Common myeloid progenitor, CD34-positive (primary cell): ENCODE measurements at regions not wholly inside any gene's neighbourhood (a gene's known extent, or its start where the extent isn't known, plus 50 kb on each side); places are given as distances from the start of the nearest gene placed in this dataset.
A peak's percentile ranks its signal among the peaks of the same experiment; 100 is the strongest.

Experiments
- CTCF ChIA-PET: fragments of 350-600 bp; sonication (Branson Sonifier 250); formaldehyde crosslinking; loops from one replicate; lab custom pipeline; 2021; ENCODE audit warnings: antibody characterized with exemption; lab: Charles Lee
- POLR2A ChIA-PET: fragments of 350-600 bp; sonication (Branson Sonifier 250); formaldehyde crosslinking; loops from one replicate; lab custom pipeline; 2021; ENCODE audit warnings: antibody characterized with exemption; lab: Charles Lee
- DNase-seq, 3 donors: peaks; one replicate each; pipeline versions ENCODE4 v3.0.0 to v3.0.0-alpha.2; 2013
- H3K27ac ChIP-seq, 2 experiments: 1 replicate in 1 of 2; 2 replicates in 1 of 2; pipeline ENCODE4 v1.7.0; 2013; ENCODE audit warnings: inconsistent platforms in 2 of 2, low read length in 2 of 2, mild to moderate bottlenecking in 2 of 2, low read depth in 1 of 2, moderate library complexity in 1 of 2; ENCODE audit not compliant: severe bottlenecking in 2 of 2, insufficient read depth in 1 of 2, poor library complexity in 1 of 2
- H3K27me3 ChIP-seq, 5 experiments: replicated peaks in 2 of 5; 1 replicate in 3 of 5; 2 replicates in 2 of 5; pipeline versions ENCODE4 v1.6.1 to v1.7.0; 2013; ENCODE audit warnings: low read length in 4 of 5, mild to moderate bottlenecking in 2 of 5, moderate library complexity in 2 of 5, inconsistent platforms in 1 of 5; ENCODE audit not compliant: insufficient read depth in 5 of 5, control insufficient read depth in 4 of 5
- H3K36me3 ChIP-seq, 4 experiments: 1 replicate in 2 of 4; 2 replicates in 2 of 4; pipeline versions ENCODE4 v1.6.1 to v1.7.0; 2013; ENCODE audit warnings: low read length in 3 of 4, control low read depth in 1 of 4, mild to moderate bottlenecking in 1 of 4; ENCODE audit not compliant: control insufficient read depth in 4 of 4, insufficient read depth in 4 of 4
- H3K4me1 ChIP-seq, 4 experiments: 1 replicate in 3 of 4; 2 replicates in 1 of 4; pipeline versions ENCODE4 v1.6.1 to v1.7.1; 2013; ENCODE audit warnings: low read length in 3 of 4, mild to moderate bottlenecking in 3 of 4, control low read depth in 1 of 4, inconsistent platforms in 1 of 4, moderate library complexity in 1 of 4; ENCODE audit not compliant: control insufficient read depth in 4 of 4, insufficient read depth in 4 of 4; ENCODE audit errors: control extremely low read depth in 1 of 4
- H3K4me3 ChIP-seq, 7 experiments: 1 replicate in 4 of 7; 2 replicates in 3 of 7; pipeline versions ENCODE4 v1.5.1 to v1.7.0; 2013; ENCODE audit warnings: mild to moderate bottlenecking in 7 of 7, low read length in 6 of 7, moderate library complexity in 6 of 7, inconsistent platforms in 2 of 7, low read depth in 2 of 7, control low read depth in 1 of 7; ENCODE audit not compliant: insufficient read depth in 4 of 7, control insufficient read depth in 1 of 7; ENCODE audit errors: extremely low read depth in 1 of 7
- H3K9me3 ChIP-seq, 5 experiments: 1 replicate in 4 of 5; 2 replicates in 1 of 5; pipeline versions ENCODE4 v1.6.1 to v1.7.1; 2013; ENCODE audit warnings: low read length in 4 of 5, mild to moderate bottlenecking in 2 of 5, inconsistent platforms in 1 of 5, low read depth in 1 of 5, moderate library complexity in 1 of 5; ENCODE audit not compliant: control insufficient read depth in 4 of 5, insufficient read depth in 2 of 5; ENCODE audit errors: control extremely low read depth in 1 of 5
- WGBS: methylation state at CpG from one replicate; pipeline ENCODE4 v1.1.5; 2013; ENCODE audit not compliant: insufficient coverage; 5-methylcytosine and 5-hydroxymethylcytosine counted together

- no peak overlapping the region for H3K4me3 ChIP-seq
- peaks cover 0 to 1% (median 0%) of the 10 kb centered on the region in 5 experiments for H3K9me3 ChIP-seq
- CTCF ChIA-PET = no interaction called here
- no peaks in the 10 kb centered on the region for H3K36me3 ChIP-seq
- no peak for DNase-seq
- 100% methylated on average over 1 of the region's 2 CpGs for WGBS
- no peak overlapping the region for H3K27ac ChIP-seq
- no peaks in the 10 kb centered on the region for H3K4me1 ChIP-seq
- POLR2A ChIA-PET = no interaction called here
- H3K27me3 ChIP-seq = no peaks in the 10 kb centered on the region
These were observed 736.4 kb upstream of the PHF14 start for GRCh38 chr7:10237306-10237705.

GRCh38 chr7:10238641-10239040 is 735.0 kb upstream of the PHF14 start:
- CTCF ChIA-PET = no interaction called here
- Histone ChIP-seq H3K9me3 (peaks cover 0 to 1% (median 0%) of the 10 kb centered on the region in 5 experiments), H3K27ac (no peak overlapping the region), H3K4me1 (no peaks in the 10 kb centered on the region), H3K4me3 (no peak overlapping the region), H3K36me3 (no peaks in the 10 kb centered on the region), H3K27me3 (no peaks in the 10 kb centered on the region)
- POLR2A ChIA-PET = no interaction called here
- no CpG with 5 or more reads among the region's 1 CpG for WGBS
- no peak for DNase-seq

- H3K9me3 ChIP-seq = peaks cover 0 to 1% (median 0%) of the 10 kb centered on the region in 5 experiments
- no peak overlapping the region for H3K4me3 ChIP-seq
- 100% methylated on average over 2 of the region's 3 CpGs for WGBS
- CTCF ChIA-PET = no interaction called here
- no peak for DNase-seq
- POLR2A ChIA-PET = interaction anchor here (0.5 to 0.6 kb wide), 2 partner anchors 200 to 281 kb away, joined by 3 read pairs; no protein-coding TSS in a partner anchor
- no peak overlapping the region for H3K27ac ChIP-seq
- H3K27me3 ChIP-seq = no peaks in the 10 kb centered on the region
- no peaks in the 10 kb centered on the region for H3K36me3 ChIP-seq
- no peaks in the 10 kb centered on the region for H3K4me1 ChIP-seq
These were observed 733.9 kb upstream of the PHF14 start for GRCh38 chr7:10239695-10240345.

- ChIA-PET CTCF (no interaction called here), POLR2A (no interaction called here)
- Histone ChIP-seq H3K9me3 (peaks cover 0 to 23% (median 5%) of the 10 kb centered on the region in 5 experiments), H3K36me3 (no peaks in the 10 kb centered on the region), H3K4me3 (no peak overlapping the region), H3K27ac (no peak overlapping the region), H3K4me1 (no peaks in the 10 kb centered on the region), H3K27me3 (no peaks in the 10 kb centered on the region)
- DNase-seq = no peak
These were observed 728.3 kb upstream of the PHF14 start for GRCh38 chr7:10245406-10245805.

GRCh38 chr7:10257438-10257837 is 716.2 kb upstream of the PHF14 start:
- H3K9me3 ChIP-seq = no peaks in the 10 kb centered on the region
- ChIA-PET CTCF (no interaction called here), POLR2A (no interaction called here)
- H3K27ac ChIP-seq = no peak overlapping the region
- no peak for DNase-seq
- H3K36me3 ChIP-seq = no peaks in the 10 kb centered on the region
- WGBS = 100% methylated on average over 3 of the region's 5 CpGs
- H3K4me3 ChIP-seq = no peak overlapping the region
- no peaks in the 10 kb centered on the region for H3K27me3 ChIP-seq
- no peaks in the 10 kb centered on the region for H3K4me1 ChIP-seq

- Histone ChIP-seq H3K4me1 (peaks cover 4 to 19% (median 6%) of the 10 kb centered on the region in 4 experiments), H3K27ac (peak overlapping the region in 1 of 2 experiments; percentile 75), H3K36me3 (no peaks in the 10 kb centered on the region), H3K4me3 (no peak overlapping the region), H3K27me3 (no peaks in the 10 kb centered on the region), H3K9me3 (no peaks in the 10 kb centered on the region)
- WGBS = 100% methylated on average over 1 of the region's 2 CpGs
- CTCF ChIA-PET = no interaction called here
- no peak for DNase-seq
- POLR2A ChIA-PET = no interaction called here
These were observed 706.7 kb upstream of the PHF14 start for GRCh38 chr7:10266976-10267375.

- peak overlapping the region; percentile 33 to 75 for H3K27ac ChIP-seq
- peak in 2 of 3 donors; percentile 54 to 64 for DNase-seq
- peak overlapping the region in 5 of 7 experiments; percentile 14 to 52 (median 35) for H3K4me3 ChIP-seq
- no peaks in the 10 kb centered on the region for H3K36me3 ChIP-seq
- H3K9me3 ChIP-seq = no peaks in the 10 kb centered on the region
- H3K27me3 ChIP-seq = no peaks in the 10 kb centered on the region
- CTCF ChIA-PET = no interaction called here
- POLR2A ChIA-PET = no interaction called here
- 0% methylated on average over 2 of the region's 3 CpGs for WGBS
- peaks cover 4 to 19% (median 6%) of the 10 kb centered on the region in 4 experiments for H3K4me1 ChIP-seq
These were observed 705.6 kb upstream of the PHF14 start for GRCh38 chr7:10268034-10268433.
